ENCODE measurements at regions not wholly inside any gene's neighbourhood (a gene's known extent, or its start where the extent isn't known, plus 50 kb on each side); places are given as distances from the start of the nearest gene placed in this dataset.
A peak's percentile ranks its signal among the peaks of the same experiment; 100 is the strongest.
"Not testable (repeated sequence)": the region's sequence is repeated elsewhere in the genome, so short reads cannot be mapped to it uniquely, and the experiment has no call there.

- in situ Hi-C loops (cut with HindIII; ENCODE audit: low pct_unique_long_range_greater_than_20kb, low sequenced_read_pairs): no loop called here
- DNase-seq (ENCODE audit: low read depth in 1 of 2, low spot score in 1 of 2): no peak
- no peak for TF ChIP-seq JUND (IDR thresholded peaks at IDR 0.05; ENCODE audit: low read depth)
Measured at GRCh38 chr12:46958599-46959290, 120.7 kb upstream of the PCED1B start.

DNA sequence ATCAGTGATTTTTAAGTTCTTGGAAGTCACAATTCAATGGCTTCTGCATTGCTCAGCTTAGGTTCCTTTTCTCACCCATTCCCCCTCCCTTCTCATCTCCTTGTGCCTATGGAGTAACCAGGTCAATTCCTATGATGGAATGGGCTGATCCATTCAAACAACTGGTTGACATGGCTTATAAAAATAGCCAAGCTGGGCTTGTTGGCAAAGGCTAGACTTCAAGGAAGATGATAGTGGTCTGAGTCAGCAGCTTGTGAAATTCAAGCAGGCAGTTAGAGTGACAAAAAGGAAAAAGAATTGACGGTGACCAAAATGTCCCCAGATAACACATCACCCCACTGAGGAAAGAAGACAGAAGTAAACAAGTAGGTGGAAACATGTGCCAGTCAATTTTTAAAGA is 119.9 kb upstream of the PCED1B start:
- in situ Hi-C loops (cut with HindIII; ENCODE audit: low pct_unique_long_range_greater_than_20kb, low sequenced_read_pairs): no loop called here
- TF ChIP-seq JUND (IDR thresholded peaks at IDR 0.05; ENCODE audit: low read depth): no peak
- no peak for DNase-seq (ENCODE audit: low read depth in 1 of 2, low spot score in 1 of 2)

DNA sequence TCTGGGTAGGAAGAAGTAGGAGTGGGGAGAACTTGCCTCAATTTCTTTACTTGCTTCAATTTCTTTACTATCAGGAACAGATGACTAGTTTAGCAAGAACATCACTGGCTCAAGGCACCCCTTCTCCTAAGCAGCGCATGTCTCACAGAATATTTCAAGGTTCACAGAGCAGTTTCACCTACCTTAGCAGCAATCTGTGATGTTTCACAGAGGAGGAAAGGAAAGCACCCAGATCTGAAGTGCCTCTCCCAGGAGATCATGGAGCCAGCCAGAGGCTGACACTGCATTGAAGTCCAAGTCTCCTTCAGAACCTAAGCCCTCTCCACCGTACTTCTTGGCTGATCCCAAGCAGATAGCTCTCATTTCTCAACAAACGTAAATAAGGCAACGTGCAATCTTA is 118.7 kb upstream of the PCED1B start:
- TF ChIP-seq JUND (IDR thresholded peaks at IDR 0.05; ENCODE audit: low read depth): no peak
- in situ Hi-C loops (cut with HindIII; ENCODE audit: low pct_unique_long_range_greater_than_20kb, low sequenced_read_pairs): no loop called here

GRCh38 chr12:46963191-46963590 is 116.2 kb upstream of the PCED1B start:
- no peak for DNase-seq (ENCODE audit: low read depth in 1 of 2, low spot score in 1 of 2)
- in situ Hi-C loops (cut with HindIII; ENCODE audit: low pct_unique_long_range_greater_than_20kb, low sequenced_read_pairs): no loop called here
- no peak for TF ChIP-seq JUND (IDR thresholded peaks at IDR 0.05; ENCODE audit: low read depth)

More for the DNA sequence above, 118.7 kb upstream of the PCED1B start:
- DNase-seq (ENCODE audit: low read depth in 1 of 2, low spot score in 1 of 2): no peak

GRCh38 chr12:46963977-46964971 is 115.1 kb upstream of the PCED1B start:
- in situ Hi-C loops (cut with HindIII; ENCODE audit: low pct_unique_long_range_greater_than_20kb, low sequenced_read_pairs): no loop called here
- no peak for TF ChIP-seq JUND (IDR thresholded peaks at IDR 0.05; ENCODE audit: low read depth)
- DNase-seq (ENCODE audit: low read depth in 1 of 2, low spot score in 1 of 2): peak in 1 of 2 experiments; percentile 54

DNA sequence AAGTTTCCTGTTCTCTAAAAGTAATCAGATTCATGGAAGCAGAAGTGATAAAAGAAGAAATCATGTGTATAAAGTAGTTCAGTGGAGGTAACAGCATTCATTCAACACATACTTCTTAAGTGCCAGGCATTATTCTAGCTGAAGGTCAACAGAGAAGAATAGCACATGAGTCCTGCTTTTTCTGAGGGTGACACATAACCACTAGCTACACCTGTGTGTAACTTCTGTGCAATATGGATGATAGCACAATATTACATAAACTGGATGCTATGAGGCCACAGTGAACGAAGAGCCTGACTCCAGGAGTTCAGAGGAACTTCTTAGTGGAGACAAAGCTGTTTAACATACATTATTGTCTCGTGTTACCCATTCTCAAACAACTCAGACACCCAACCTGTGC is 114.3 kb upstream of the PCED1B start:
- DNase-seq (ENCODE audit: low read depth in 1 of 2, low spot score in 1 of 2): no peak
- TF ChIP-seq JUND (IDR thresholded peaks at IDR 0.05; ENCODE audit: low read depth): no peak
- in situ Hi-C loops (cut with HindIII; ENCODE audit: low pct_unique_long_range_greater_than_20kb, low sequenced_read_pairs): no loop called here

DNA sequence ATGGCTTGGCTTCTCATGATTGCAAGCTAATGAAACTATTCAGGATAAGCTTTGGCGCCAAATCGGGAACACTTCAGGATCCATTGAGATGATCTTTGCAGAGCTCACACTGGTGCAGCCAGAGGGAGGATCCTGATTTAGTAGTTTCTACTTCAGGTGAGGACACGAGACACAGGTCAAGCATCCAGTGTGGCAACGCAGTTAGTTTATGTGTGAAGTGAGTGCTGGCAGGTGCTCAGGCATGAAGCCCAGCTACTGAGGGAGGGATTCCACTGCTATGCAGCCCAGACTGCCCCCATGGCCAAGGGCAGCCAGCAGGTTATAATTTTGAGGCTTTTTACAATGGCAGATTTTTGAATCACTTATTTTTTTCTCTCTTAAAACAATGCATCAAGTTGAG is 113.5 kb upstream of the PCED1B start:
- no peak for TF ChIP-seq JUND (IDR thresholded peaks at IDR 0.05; ENCODE audit: low read depth)
- DNase-seq (ENCODE audit: low read depth in 1 of 2, low spot score in 1 of 2): no peak
- in situ Hi-C loops (cut with HindIII; ENCODE audit: low pct_unique_long_range_greater_than_20kb, low sequenced_read_pairs): no loop called here

DNA sequence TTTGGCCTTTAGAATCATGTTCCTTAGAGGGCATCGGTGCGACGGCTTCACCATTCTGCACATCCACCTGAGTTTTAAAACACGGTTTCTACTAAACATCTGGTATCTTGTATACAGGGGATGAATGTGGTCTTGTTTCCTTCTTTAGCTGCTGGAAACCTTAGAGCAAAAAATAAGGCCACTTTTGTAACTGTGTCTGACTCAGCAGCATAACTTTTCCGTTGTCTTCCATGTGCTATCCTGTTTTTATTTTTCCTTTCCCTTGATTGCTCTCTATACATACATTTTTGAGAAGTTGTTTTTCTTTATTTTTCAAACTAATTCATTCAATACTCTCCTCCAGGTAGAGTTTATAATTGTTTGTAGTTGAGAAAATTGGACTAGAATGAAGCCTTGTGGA is 108.8 kb upstream of the PCED1B start:
- TF ChIP-seq JUND (IDR thresholded peaks at IDR 0.05; ENCODE audit: low read depth): no peak
- no peak for DNase-seq (ENCODE audit: low read depth in 1 of 2, low spot score in 1 of 2)
- in situ Hi-C loops (cut with HindIII; ENCODE audit: low pct_unique_long_range_greater_than_20kb, low sequenced_read_pairs): no loop called here

GRCh38 chr12:46973937-46974336 is 105.5 kb upstream of the PCED1B start:
- in situ Hi-C loops (cut with HindIII; ENCODE audit: low pct_unique_long_range_greater_than_20kb, low sequenced_read_pairs); DNase-seq (ENCODE audit: low read depth in 1 of 2, low spot score in 1 of 2): not testable (repeated sequence)

GRCh38 chr12:46977871-46978375 is 101.5 kb upstream of the PCED1B start:
- in situ Hi-C loops (cut with HindIII; ENCODE audit: low pct_unique_long_range_greater_than_20kb, low sequenced_read_pairs): no loop called here
- no peak for TF ChIP-seq JUND (IDR thresholded peaks at IDR 0.05; ENCODE audit: low read depth)
- DNase-seq (ENCODE audit: low read depth in 1 of 2, low spot score in 1 of 2): no peak

DNA sequence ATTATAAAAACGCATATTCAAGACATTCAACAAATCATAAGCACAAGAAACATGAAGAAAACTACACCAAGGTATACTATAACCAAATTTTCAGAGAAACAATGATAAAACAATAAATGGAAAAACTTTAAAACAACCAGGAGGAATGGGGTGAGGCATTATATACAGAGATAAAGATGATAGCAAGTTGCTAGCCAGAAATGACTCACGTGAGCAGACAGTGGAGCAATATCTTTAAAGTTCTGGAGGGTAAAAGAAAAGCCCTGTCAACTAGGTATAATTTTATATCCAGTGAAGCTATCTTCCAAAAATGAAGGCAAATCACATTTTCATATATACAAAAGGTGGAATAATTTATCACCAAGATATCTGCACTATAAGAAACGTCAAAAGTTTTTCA is 97.8 kb upstream of the PCED1B start:
- DNase-seq (ENCODE audit: low read depth in 1 of 2, low spot score in 1 of 2): no peak
- TF ChIP-seq JUND (IDR thresholded peaks at IDR 0.05; ENCODE audit: low read depth): no peak
- in situ Hi-C loops (cut with HindIII; ENCODE audit: low pct_unique_long_range_greater_than_20kb, low sequenced_read_pairs): no loop called here

GRCh38 chr12:46982629-46983392 is 96.6 kb upstream of the PCED1B start:
- TF ChIP-seq JUND (IDR thresholded peaks at IDR 0.05; ENCODE audit: low read depth): no peak
- in situ Hi-C loops (cut with HindIII; ENCODE audit: low pct_unique_long_range_greater_than_20kb, low sequenced_read_pairs): no loop called here
- DNase-seq (ENCODE audit: low read depth in 1 of 2, low spot score in 1 of 2): no peak

All from T47D (cell line).